ENCODE measurements at regions not wholly inside any gene's neighbourhood (a gene's known extent, or its start where the extent isn't known, plus 50 kb on each side); places are given as distances from the start of the nearest gene placed in this dataset.

- Histone ChIP-seq H3K27ac (ENCODE audit: insufficient read depth, low read depth, low read length) (no peak overlapping the region), H4K20me1 (replicated peaks; ENCODE audit: control insufficient read depth, extremely low read depth, insufficient read depth, low read length) (no peaks in the 10 kb centered on the region), H3K9ac (replicated peaks; ENCODE audit: extremely low read depth, insufficient read depth, low read length) (no peak overlapping the region), H3K4me2 (ENCODE audit: insufficient read depth, low read length) (no peak overlapping the region), H3K79me2 (ENCODE audit: control insufficient read depth, insufficient read depth, low read length) (no peaks in the 10 kb centered on the region), H3K36me3 (ENCODE audit: control insufficient read depth in 2 of 2, extremely low read depth in 1 of 2, insufficient read depth in 2 of 2, low read length in 2 of 2) (no peaks in the 10 kb centered on the region), H3K4me3 (replicated peaks in 1 of 3; ENCODE audit: insufficient read depth in 1 of 3, low read depth in 1 of 3, low read length in 3 of 3) (no peak overlapping the region), H3K9me1 (replicated peaks; ENCODE audit: control insufficient read depth, extremely low read depth, insufficient read depth, low read length) (no peaks in the 10 kb centered on the region), H3K27me3 (ENCODE audit: control insufficient read depth in 2 of 2, insufficient read depth in 2 of 2, low read length in 2 of 2) (no peaks in the 10 kb centered on the region), H3K4me1 (ENCODE audit: control insufficient read depth, extremely low read depth, insufficient read depth, low read length) (no peaks in the 10 kb centered on the region), H2AFZ (ENCODE audit: low read depth, low read length) (no peak overlapping the region), H3K9me3 (replicated peaks; ENCODE audit: control insufficient read depth, insufficient read depth, low read length) (no peaks in the 10 kb centered on the region)
- intact Hi-C loops (cut with micrococcal nuclease) (no loop called here), dilution Hi-C loops (cut with MboI; ENCODE audit: extremely low pct_ligation_motif_present, low sequenced_read_pairs) (no loop called here)
- no peak for TF ChIP-seq JUN (IDR thresholded peaks at IDR 0.05; ENCODE audit: borderline replicate concordance, insufficient read depth, insufficient read length, low read depth)
- no peak for TF ChIP-seq EZH2 (IDR thresholded peaks at IDR 0.05; ENCODE audit: borderline replicate concordance, low read depth, low read length, severe bottlenecking)
- TF ChIP-seq POLR2AphosphoS5 (IDR thresholded peaks at IDR 0.05; ENCODE audit: insufficient read depth, low read depth, low read length): no peak
- TF ChIP-seq FOS (IDR thresholded peaks at IDR 0.05; ENCODE audit: borderline replicate concordance, insufficient read depth, low read length): no peak
- no peak for TF ChIP-seq GATA2 (IDR thresholded peaks at IDR 0.05; ENCODE audit: insufficient read depth, insufficient read length, low read depth, low read length)
- ChIA-PET CTCF (no interaction called here), POLR2A (no interaction called here)
- FAIRE-seq (no peak), DNase-seq (ENCODE audit: low read depth, low spot score) (no peak)
- BruUV-seq (replicated peaks): no TSS peak
These were observed 538.8 kb upstream of the STXBP6 start for GRCh38 chr14:25588751-25589150.

DNA sequence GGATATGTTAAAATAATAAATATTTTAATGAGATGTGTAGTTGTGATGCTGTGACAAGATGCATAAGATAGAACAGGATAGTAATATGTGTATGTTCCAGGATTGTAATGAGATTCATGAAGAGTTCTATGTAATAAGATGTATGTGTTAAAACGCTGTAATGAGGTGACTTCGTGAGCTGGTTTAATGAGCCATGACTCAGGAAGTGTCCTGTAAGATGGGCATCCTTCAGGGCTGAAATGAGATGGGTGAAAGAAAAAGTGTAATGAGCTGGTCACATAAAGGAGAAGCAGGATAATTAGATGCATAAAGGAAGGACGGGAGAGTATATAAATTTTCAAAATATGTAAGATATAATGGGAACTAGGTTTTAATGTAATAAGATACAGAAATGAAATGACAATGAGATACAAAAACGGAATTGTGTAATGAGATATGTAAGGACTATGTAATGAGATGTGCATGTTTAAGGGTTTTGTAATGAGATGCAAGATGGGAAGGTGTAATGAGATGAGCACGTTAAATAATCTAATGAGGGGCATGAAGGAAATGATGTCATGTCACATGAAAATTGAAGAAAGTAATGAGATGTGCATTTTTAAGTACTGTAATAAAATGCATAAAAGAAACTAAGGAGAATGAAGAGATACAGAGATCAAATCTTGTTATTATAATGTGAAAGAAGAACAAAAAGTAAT lies 524.8 kb upstream of the STXBP6 start:
- Histone ChIP-seq H2AFZ (ENCODE audit: low read depth, low read length) (no peak overlapping the region), H3K4me3 (replicated peaks in 1 of 3; ENCODE audit: insufficient read depth in 1 of 3, low read depth in 1 of 3, low read length in 3 of 3) (no peak overlapping the region), H3K4me2 (ENCODE audit: insufficient read depth, low read length) (no peak overlapping the region), H3K27ac (ENCODE audit: insufficient read depth, low read depth, low read length) (no peak overlapping the region), H3K9me1 (replicated peaks; ENCODE audit: control insufficient read depth, extremely low read depth, insufficient read depth, low read length) (no peaks in the 10 kb centered on the region), H3K4me1 (ENCODE audit: control insufficient read depth, extremely low read depth, insufficient read depth, low read length) (no peaks in the 10 kb centered on the region), H4K20me1 (replicated peaks; ENCODE audit: control insufficient read depth, extremely low read depth, insufficient read depth, low read length) (no peaks in the 10 kb centered on the region), H3K79me2 (ENCODE audit: control insufficient read depth, insufficient read depth, low read length) (no peaks in the 10 kb centered on the region), H3K36me3 (ENCODE audit: control insufficient read depth in 2 of 2, extremely low read depth in 1 of 2, insufficient read depth in 2 of 2, low read length in 2 of 2) (no peaks in the 10 kb centered on the region), H3K27me3 (ENCODE audit: control insufficient read depth in 2 of 2, insufficient read depth in 2 of 2, low read length in 2 of 2) (no peaks in the 10 kb centered on the region), H3K9me3 (replicated peaks; ENCODE audit: control insufficient read depth, insufficient read depth, low read length) (peaks cover 6% of the 10 kb centered on the region), H3K9ac (replicated peaks; ENCODE audit: extremely low read depth, insufficient read depth, low read length) (no peak overlapping the region)
- ChIA-PET POLR2A (no interaction called here), CTCF (no interaction called here)
- FAIRE-seq (no peak), DNase-seq (ENCODE audit: low read depth, low spot score) (no peak)
- dilution Hi-C loops (cut with MboI; ENCODE audit: extremely low pct_ligation_motif_present, low sequenced_read_pairs) (no loop called here), intact Hi-C loops (cut with micrococcal nuclease) (no loop called here)
- no peak for TF ChIP-seq POLR2AphosphoS5 (IDR thresholded peaks at IDR 0.05; ENCODE audit: insufficient read depth, low read depth, low read length)
- no peak for TF ChIP-seq MYC (IDR thresholded peaks at IDR 0.05; ENCODE audit: low read depth, low read length)
- BruUV-seq (replicated peaks): no TSS peak
